Endothelial cell of umbilical vein (primary cell): ENCODE measurements at regions not wholly inside any gene's neighbourhood (a gene's known extent, or its start where the extent isn't known, plus 50 kb on each side); places are given as distances from the start of the nearest gene placed in this dataset.

ENCODE experiments used
- BruUV-seq: library from RNA; stranded (reverse); fragments of 400-500 nt; replicated peaks from 2 replicates; lab custom pipeline; 2021; lab: Mats Ljungman, UMichigan
- CTCF ChIA-PET: fragments of 300-600, 350-600 bp; sonication (Branson Sonifier 250); formaldehyde crosslinking; loops from one replicate; lab custom pipeline; 2021; ENCODE audit warnings: antibody characterized with exemption, inconsistent platforms; lab: Charles Lee
- POLR2A ChIA-PET: fragments of 300-600, 350-600 bp; sonication (Branson Sonifier 250); formaldehyde crosslinking; loops from one replicate; lab custom pipeline; 2021; ENCODE audit warnings: antibody characterized with exemption, inconsistent platforms; lab: Charles Lee
- DNase-seq: peaks from one replicate; pipeline ENCODE4 v3.0.0-alpha.2; 2011; ENCODE audit warnings: low read depth, low spot score
- FAIRE-seq: peaks from 2 replicates; lab custom pipeline; 2011; peaks lifted over from hg19 to GRCh38; lab: Jason Lieb, UNC
- H2AFZ ChIP-seq: 2 replicates; pipeline ENCODE4 v1.6.0; 2012; ENCODE audit warnings: low read depth, low read length, control low read depth, inconsistent platforms
- H3K27ac ChIP-seq: 2 replicates; pipeline ENCODE4 v1.5.1; 2011; ENCODE audit warnings: low read depth, mild to moderate bottlenecking, control low read depth, low read length, moderate library complexity; ENCODE audit not compliant: insufficient read depth
- H3K27me3 ChIP-seq, 2 experiments: 2 replicates each; pipeline versions ENCODE4 v1.6.0 to v1.6.1; 2011; ENCODE audit warnings: low read length in 2 of 2, mixed read lengths in 1 of 2; ENCODE audit not compliant: control insufficient read depth in 2 of 2, insufficient read depth in 2 of 2
- H3K36me3 ChIP-seq, 2 experiments: 2 replicates in 1 of 2; 3 replicates in 1 of 2; pipeline ENCODE4 v1.5.1; 2011; ENCODE audit warnings: low read length in 2 of 2, mild to moderate bottlenecking in 1 of 2, moderate library complexity in 1 of 2; ENCODE audit not compliant: control insufficient read depth in 2 of 2, insufficient read depth in 2 of 2; ENCODE audit errors: extremely low read depth in 1 of 2
- H3K4me1 ChIP-seq: 3 replicates; pipeline ENCODE4 v1.5.1; 2011; ENCODE audit warnings: mild to moderate bottlenecking, low read length; ENCODE audit not compliant: control insufficient read depth, insufficient read depth; ENCODE audit errors: extremely low read depth
- H3K4me2 ChIP-seq: 2 replicates; pipeline ENCODE4 v1.6.1; 2011; ENCODE audit warnings: low read length, control low read depth, mixed read lengths; ENCODE audit not compliant: insufficient read depth
- H3K4me3 ChIP-seq, 3 experiments: fragments of 200-600 bp in 1 of 3; sonication (generic), shearing (Covaris generic) in 1 of 3; replicated peaks in 1 of 3; 2 replicates each; pipeline ENCODE4 v1.5.1; 2011 to 2016; ENCODE audit warnings: control low read depth in 3 of 3, low read length in 3 of 3, mild to moderate bottlenecking in 2 of 3, inconsistent platforms in 1 of 3, low read depth in 1 of 3, moderate library complexity in 1 of 3; ENCODE audit not compliant: insufficient read depth in 1 of 3
- H3K79me2 ChIP-seq: 2 replicates; pipeline ENCODE4 v1.6.0; 2012; ENCODE audit warnings: low read length, inconsistent platforms; ENCODE audit not compliant: control insufficient read depth, insufficient read depth
- H3K9ac ChIP-seq: replicated peaks from 2 replicates; pipeline ENCODE3; 2011; ENCODE audit warnings: low read length, control low read depth; ENCODE audit not compliant: insufficient read depth; ENCODE audit errors: extremely low read depth
- H3K9me1 ChIP-seq: replicated peaks from 3 replicates; pipeline ENCODE4 v1.6.0; 2011; ENCODE audit warnings: mild to moderate bottlenecking, low read length; ENCODE audit not compliant: control insufficient read depth, insufficient read depth; ENCODE audit errors: extremely low read depth
- H3K9me3 ChIP-seq: replicated peaks from 2 replicates; pipeline ENCODE4 v1.5.1; 2012; ENCODE audit warnings: low read length, inconsistent platforms; ENCODE audit not compliant: control insufficient read depth, insufficient read depth
- H4K20me1 ChIP-seq: replicated peaks from 2 replicates; pipeline ENCODE3; 2011; ENCODE audit warnings: mild to moderate bottlenecking, low read length; ENCODE audit not compliant: control insufficient read depth, insufficient read depth; ENCODE audit errors: extremely low read depth
- EZH2 ChIP-seq: IDR thresholded peaks from 2 replicates; pipeline ENCODE4 v1.6.1; 2012; ENCODE audit warnings: borderline replicate concordance, low read depth, mild to moderate bottlenecking, moderate library complexity, low read length, inconsistent platforms; ENCODE audit not compliant: severe bottlenecking
- FOS ChIP-seq: IDR thresholded peaks from 2 replicates; pipeline ENCODE4 v1.6.1; 2011; ENCODE audit warnings: mild to moderate bottlenecking, low read length, moderate library complexity, borderline replicate concordance; ENCODE audit not compliant: insufficient read depth
- GATA2 ChIP-seq: IDR thresholded peaks from 2 replicates; pipeline ENCODE4 v1.7.0; 2011; ENCODE audit warnings: low read depth, mild to moderate bottlenecking, moderate library complexity, mixed read lengths, low read length; ENCODE audit not compliant: insufficient read length, insufficient read depth
- JUN ChIP-seq: IDR thresholded peaks from 2 replicates; pipeline ENCODE4 v1.6.1; 2011; ENCODE audit warnings: borderline replicate concordance, low read depth; ENCODE audit not compliant: insufficient read length, insufficient read depth
- MYC ChIP-seq: IDR thresholded peaks from one replicate; pipeline ENCODE4 v1.6.1; 2011; ENCODE audit warnings: mild to moderate bottlenecking, low read depth, low read length
- POLR2A ChIP-seq: IDR thresholded peaks from 2 replicates; pipeline ENCODE4 v1.6.1; 2012; ENCODE audit warnings: low read depth, mild to moderate bottlenecking, control low read depth, low read length
- POLR2AphosphoS5 ChIP-seq: IDR thresholded peaks from 2 replicates; pipeline ENCODE4 v1.6.1; 2012; ENCODE audit warnings: low read depth, mild to moderate bottlenecking, control low read depth, low read length, moderate library complexity; ENCODE audit not compliant: insufficient read depth
- dilution Hi-C: fragments of 300-500 bp; cut with MboI; formaldehyde crosslinking; loops from one replicate; pipeline ENCODE4 v1.15.0; 2019; ENCODE audit warnings: low sequenced_read_pairs; ENCODE audit not compliant: extremely low pct_ligation_motif_present
- intact Hi-C: fragments of 100-400 bp; cut with micrococcal nuclease; formaldehyde crosslinking; loops from one replicate; pipeline ENCODE4 v1.10.0; 2022
- TF ChIP-seq, protein P1 (sequence below), 2 donors: IDR thresholded peaks; 1 replicate in 1 of 2; 2 replicates in 1 of 2; pipeline ENCODE4 v1.5.1; 2011; ENCODE audit warnings: low read length in 2 of 2, mild to moderate bottlenecking in 2 of 2, moderate library complexity in 2 of 2, control low read depth in 1 of 2, inconsistent platforms in 1 of 2, low read depth in 1 of 2; ENCODE audit not compliant: insufficient read depth in 1 of 2; ENCODE audit errors: extremely low read depth in 1 of 2
- TF ChIP-seq, protein P2 (sequence below): IDR thresholded peaks from 2 replicates; pipeline ENCODE4 v1.6.1; 2011; ENCODE audit not compliant: insufficient read depth, insufficient read length

DNA sequence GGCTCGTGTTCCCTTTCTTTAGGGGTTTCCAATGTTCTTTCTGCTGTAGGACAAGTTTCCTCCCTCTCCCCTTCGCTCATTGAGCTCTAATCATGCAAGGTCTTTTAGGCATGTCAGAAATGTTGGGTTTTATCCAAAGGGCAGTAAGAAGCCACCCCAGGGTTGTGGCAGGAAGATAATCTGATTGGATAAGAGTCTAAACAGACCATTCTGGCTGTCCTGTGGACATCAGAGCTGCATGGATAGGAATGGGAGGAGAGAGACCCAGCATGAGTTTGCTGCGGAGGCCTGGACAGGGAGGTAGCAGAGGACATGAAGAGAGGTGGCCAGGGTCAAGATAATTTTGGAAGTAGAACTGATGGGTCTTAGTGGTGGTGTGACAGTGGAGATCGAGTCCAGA, 88.2 kb downstream of the ACKR3 start:
- no peaks in the 10 kb centered on the region for H4K20me1 ChIP-seq
- dilution Hi-C loops: no loop called here
- H3K36me3 ChIP-seq: no peaks in the 10 kb centered on the region
- H3K79me2 ChIP-seq: no peaks in the 10 kb centered on the region
- H3K9me3 ChIP-seq: no peaks in the 10 kb centered on the region
- CTCF ChIA-PET: no interaction called here
- POLR2A ChIA-PET: no interaction called here
- H3K4me1 ChIP-seq: peaks cover 9% of the 10 kb centered on the region
- intact Hi-C loops: no loop called here
- no TSS peak for BruUV-seq
- TF ChIP-seq, protein P1, sequence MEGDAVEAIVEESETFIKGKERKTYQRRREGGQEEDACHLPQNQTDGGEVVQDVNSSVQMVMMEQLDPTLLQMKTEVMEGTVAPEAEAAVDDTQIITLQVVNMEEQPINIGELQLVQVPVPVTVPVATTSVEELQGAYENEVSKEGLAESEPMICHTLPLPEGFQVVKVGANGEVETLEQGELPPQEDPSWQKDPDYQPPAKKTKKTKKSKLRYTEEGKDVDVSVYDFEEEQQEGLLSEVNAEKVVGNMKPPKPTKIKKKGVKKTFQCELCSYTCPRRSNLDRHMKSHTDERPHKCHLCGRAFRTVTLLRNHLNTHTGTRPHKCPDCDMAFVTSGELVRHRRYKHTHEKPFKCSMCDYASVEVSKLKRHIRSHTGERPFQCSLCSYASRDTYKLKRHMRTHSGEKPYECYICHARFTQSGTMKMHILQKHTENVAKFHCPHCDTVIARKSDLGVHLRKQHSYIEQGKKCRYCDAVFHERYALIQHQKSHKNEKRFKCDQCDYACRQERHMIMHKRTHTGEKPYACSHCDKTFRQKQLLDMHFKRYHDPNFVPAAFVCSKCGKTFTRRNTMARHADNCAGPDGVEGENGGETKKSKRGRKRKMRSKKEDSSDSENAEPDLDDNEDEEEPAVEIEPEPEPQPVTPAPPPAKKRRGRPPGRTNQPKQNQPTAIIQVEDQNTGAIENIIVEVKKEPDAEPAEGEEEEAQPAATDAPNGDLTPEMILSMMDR (IDR thresholded peaks at IDR 0.05; ENCODE audit: extremely low read depth in 1 of 2, insufficient read depth in 1 of 2, low read depth in 1 of 2, low read length in 2 of 2): no peak
- TF ChIP-seq POLR2A (no peak), FOS (no peak), POLR2AphosphoS5 (no peak), JUN (no peak), MYC (no peak), EZH2 (no peak), GATA2 (no peak)
- TF ChIP-seq, protein P2, sequence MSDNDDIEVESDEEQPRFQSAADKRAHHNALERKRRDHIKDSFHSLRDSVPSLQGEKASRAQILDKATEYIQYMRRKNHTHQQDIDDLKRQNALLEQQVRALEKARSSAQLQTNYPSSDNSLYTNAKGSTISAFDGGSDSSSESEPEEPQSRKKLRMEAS: no peak
- DNase-seq (no peak), FAIRE-seq (no peak)
- H3K9me1 ChIP-seq: no peaks in the 10 kb centered on the region
- no peak overlapping the region for H3K27ac ChIP-seq
- no peak overlapping the region for H3K9ac ChIP-seq
- H2AFZ ChIP-seq: no peak overlapping the region
- no peaks in the 10 kb centered on the region for H3K27me3 ChIP-seq
- H3K4me2 ChIP-seq: no peak overlapping the region
- no peak overlapping the region for H3K4me3 ChIP-seq
